IgD-negative memory B cell (primary cell): ENCODE measurements at regions not wholly inside any gene's neighbourhood (a gene's known extent, or its start where the extent isn't known, plus 50 kb on each side); places are given as distances from the start of the nearest gene placed in this dataset.

Experiments used
- H3K27ac Mint-ChIP-seq, 3 donors: one replicate each; pipeline ENCODE4 v1.8.0; 2020 to 2022; ENCODE audit warnings: mild to moderate bottlenecking in 3 of 3, mixed read lengths in 3 of 3, moderate library complexity in 1 of 3
- H3K27me3 Mint-ChIP-seq: one replicate; pipeline ENCODE4 v1.8.0; 2021; ENCODE audit warnings: mixed read lengths
- H3K36me3 Mint-ChIP-seq: one replicate; pipeline ENCODE4 v1.8.0; 2020; ENCODE audit warnings: mild to moderate bottlenecking, mixed read lengths
- H3K4me1 Mint-ChIP-seq, 3 donors: one replicate each; pipeline ENCODE4 v1.8.0; 2020 to 2022; ENCODE audit warnings: mixed read lengths in 3 of 3, mild to moderate bottlenecking in 1 of 3
- H3K4me3 Mint-ChIP-seq, 4 donors: one replicate each; pipeline ENCODE4 v1.8.0; 2020 to 2022; ENCODE audit warnings: mild to moderate bottlenecking in 4 of 4, mixed read lengths in 4 of 4, moderate library complexity in 3 of 4
- H3K9me3 Mint-ChIP-seq, 3 donors: one replicate each; pipeline ENCODE4 v1.8.0; 2020 to 2021; ENCODE audit warnings: mixed read lengths in 3 of 3, mild to moderate bottlenecking in 1 of 3

DNA sequence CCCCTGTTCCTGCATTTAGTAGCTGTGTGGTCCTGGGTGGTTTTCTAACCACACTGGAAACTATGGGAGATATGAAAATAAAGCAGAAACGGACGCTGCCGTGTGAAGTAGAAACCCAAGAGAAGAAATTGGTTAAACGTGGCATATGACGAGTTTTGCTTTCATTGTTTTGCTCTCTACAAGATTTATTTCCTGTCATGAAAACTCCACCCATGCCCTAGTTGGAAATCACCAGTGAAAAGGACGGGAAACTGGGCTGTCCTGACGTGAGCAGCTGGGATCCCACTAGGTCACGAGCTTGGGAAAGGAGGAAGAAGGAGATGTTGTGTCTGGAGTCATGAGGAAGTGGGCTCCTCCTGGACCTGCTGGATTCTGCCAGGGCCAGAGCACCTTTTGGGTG is 120.8 kb upstream of the GADD45A start:
- peaks cover 4% of the 10 kb centered on the region for H3K27me3 Mint-ChIP-seq
- H3K4me3 Mint-ChIP-seq = no peak overlapping the region
- H3K4me1 Mint-ChIP-seq = peaks cover 0 to 3% (median 0%) of the 10 kb centered on the region in 3 donors
- H3K36me3 Mint-ChIP-seq = peaks cover 2% of the 10 kb centered on the region
- H3K9me3 Mint-ChIP-seq = peaks cover 0 to 6% (median 0%) of the 10 kb centered on the region in 3 donors
- H3K27ac Mint-ChIP-seq = no peak overlapping the region

DNA sequence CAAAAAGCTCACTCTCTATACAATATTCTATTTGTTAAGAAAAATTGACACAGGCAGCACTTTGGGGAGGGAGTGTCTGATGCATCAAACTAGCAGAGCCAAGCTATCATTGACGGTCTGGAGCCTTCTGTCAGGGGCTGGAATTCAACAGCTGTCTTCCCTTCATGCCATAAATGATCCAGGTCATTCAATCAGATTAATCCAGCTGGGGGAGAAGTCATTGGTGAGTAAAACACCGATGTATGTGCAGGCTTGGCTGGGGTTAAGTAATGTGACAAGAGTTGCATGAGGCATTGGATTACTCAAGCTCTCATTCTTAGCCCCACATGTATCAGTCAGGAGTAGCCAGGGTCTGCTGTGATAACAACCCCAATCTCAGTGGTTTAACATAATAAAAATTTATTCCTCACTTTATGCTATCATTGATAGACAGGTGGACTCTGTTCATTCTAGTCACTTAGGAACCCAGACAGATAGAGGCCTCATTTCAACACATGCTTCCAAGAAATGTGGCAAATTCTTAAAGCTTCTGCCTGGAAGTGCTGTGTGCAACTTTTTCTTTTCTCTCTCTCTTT is 118.1 kb upstream of the GADD45A start:
- no peaks in the 10 kb centered on the region for H3K4me1 Mint-ChIP-seq
- H3K27ac Mint-ChIP-seq = no peak overlapping the region
- peaks cover 1% of the 10 kb centered on the region for H3K27me3 Mint-ChIP-seq
- H3K9me3 Mint-ChIP-seq = peaks cover 0 to 6% (median 0%) of the 10 kb centered on the region in 3 donors
- no peak overlapping the region for H3K4me3 Mint-ChIP-seq
- H3K36me3 Mint-ChIP-seq = peaks cover 2% of the 10 kb centered on the region

DNA sequence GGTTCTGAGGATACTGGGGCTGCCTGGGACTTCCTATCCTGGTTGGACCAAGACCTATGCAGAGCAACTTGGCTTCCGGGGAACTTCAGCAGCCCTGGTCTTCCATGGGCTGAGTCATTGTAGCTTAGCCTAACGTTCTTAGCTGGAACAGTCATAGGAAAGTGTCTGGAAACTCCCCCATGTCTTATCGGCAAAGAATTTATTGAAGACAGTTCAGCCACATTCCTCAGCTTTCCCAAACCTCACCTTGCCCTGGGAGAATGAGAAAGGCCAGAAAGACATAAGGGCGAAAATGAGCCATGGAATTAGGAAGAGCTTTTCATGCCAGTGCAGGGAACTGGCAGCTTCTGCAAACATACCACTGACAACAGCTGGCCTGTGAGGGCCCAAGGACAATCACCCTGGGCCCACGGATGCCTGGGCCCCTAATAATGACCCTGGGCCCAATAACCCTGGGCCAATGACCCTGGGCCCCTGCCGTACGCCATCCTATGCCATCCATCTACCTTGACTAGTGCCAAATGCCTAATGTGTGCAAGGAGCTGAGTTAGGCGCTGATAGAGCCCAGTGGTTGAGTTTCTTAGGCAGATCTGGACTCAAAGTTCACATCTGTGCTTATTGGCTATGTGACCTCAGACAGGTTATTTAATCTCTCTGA is 114.4 kb upstream of the GADD45A start:
- Mint-ChIP-seq H3K36me3 (no peaks in the 10 kb centered on the region), H3K27me3 (peaks cover 2% of the 10 kb centered on the region), H3K27ac (peak overlapping the region in 1 of 3 donors; percentile 42), H3K4me1 (no peaks in the 10 kb centered on the region), H3K9me3 (no peaks in the 10 kb centered on the region), H3K4me3 (no peak overlapping the region)

DNA sequence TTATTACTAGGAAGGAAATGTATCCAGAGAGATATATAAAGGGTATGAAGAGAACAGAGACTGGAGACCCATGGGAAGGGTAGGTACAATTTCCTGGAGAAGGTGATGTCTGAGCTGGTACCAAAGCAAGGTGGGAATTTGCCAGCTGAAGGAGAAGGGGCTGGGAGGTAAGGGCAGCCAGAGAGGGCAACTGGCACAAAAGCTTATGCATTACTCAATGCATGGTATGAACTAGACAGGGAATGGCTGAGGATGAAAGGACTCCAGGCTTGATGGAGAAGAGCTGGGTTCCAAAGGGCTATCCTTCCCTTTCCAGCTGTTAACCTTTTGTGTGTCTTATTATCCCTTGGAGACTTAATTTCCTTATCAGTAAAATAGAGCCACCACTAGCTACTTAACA is 113.6 kb upstream of the GADD45A start:
- no peak overlapping the region for H3K4me3 Mint-ChIP-seq
- H3K27ac Mint-ChIP-seq = peak overlapping the region in 1 of 3 donors; percentile 20
- H3K4me1 Mint-ChIP-seq = no peaks in the 10 kb centered on the region

DNA sequence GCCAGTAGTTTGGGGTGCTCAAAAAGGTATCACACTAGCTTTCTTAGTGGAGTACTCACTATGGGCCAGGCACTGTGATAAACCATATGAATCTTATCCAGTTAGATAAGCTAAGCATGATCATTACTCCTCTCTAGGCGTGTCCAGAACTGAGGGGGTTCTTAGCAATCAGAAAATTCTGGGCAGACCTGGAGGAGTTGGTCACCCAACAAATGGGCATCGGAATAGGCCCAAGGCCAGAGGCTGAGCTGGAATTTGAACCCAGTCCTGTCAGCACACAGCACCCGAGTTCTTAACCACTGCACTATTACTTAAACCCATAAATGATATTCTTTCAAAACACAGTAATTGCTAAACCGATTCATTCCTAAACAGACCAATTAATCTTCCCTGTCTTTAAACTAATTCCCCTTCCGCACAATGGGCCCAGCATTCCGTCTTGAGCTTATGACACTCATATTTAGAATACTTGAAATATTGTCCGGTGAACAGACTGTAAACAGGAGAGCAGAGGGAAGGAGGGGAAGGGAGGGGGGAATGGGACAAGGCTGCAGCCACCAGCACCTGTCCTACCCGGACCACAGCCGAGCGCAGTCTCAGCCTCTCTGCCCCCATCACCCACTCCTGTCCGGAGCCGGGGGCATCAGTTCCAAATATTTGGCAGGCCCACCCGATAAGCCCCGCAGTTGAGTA is 113.0 kb upstream of the GADD45A start:
- Mint-ChIP-seq H3K4me1 (no peaks in the 10 kb centered on the region), H3K27ac (no peak overlapping the region), H3K27me3 (peaks cover 2% of the 10 kb centered on the region), H3K4me3 (no peak overlapping the region), H3K36me3 (no peaks in the 10 kb centered on the region), H3K9me3 (no peaks in the 10 kb centered on the region)

More for the DNA sequence above, 113.6 kb upstream of the GADD45A start:
- Mint-ChIP-seq H3K36me3 (no peaks in the 10 kb centered on the region), H3K9me3 (no peaks in the 10 kb centered on the region), H3K27me3 (peaks cover 2% of the 10 kb centered on the region)

DNA sequence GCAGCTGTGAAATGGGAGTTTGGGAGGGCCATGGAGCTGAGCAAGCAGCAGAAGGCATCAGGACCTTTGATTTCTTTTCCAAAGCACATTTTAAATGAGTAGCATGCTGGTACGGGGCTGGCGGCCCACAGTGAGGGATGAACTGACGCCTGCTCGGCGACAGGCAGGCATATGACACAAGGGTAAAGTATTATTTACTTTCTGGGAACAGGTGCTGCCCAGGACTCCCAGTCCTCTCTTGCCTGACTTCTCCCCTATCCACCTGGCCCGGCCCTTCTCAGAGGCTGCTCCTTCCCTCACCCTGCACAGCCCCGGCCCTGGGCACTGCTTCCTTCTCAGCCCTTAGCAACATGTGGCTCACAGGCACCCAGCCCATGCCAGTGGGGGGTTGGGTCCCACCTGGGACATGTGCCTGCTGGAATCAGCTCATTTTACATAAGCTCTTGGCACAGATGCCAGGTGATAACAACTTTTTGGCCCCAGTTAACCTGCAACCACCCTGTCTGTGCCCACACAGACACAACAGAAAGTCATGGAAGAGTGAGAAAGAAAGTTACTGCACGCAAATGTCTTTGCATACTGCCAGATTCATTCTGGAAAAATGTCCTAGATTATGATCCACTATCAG is 112.3 kb upstream of the GADD45A start:
- no peaks in the 10 kb centered on the region for H3K36me3 Mint-ChIP-seq
- no peak overlapping the region for H3K4me3 Mint-ChIP-seq
- H3K4me1 Mint-ChIP-seq = no peaks in the 10 kb centered on the region
- peaks cover 2% of the 10 kb centered on the region for H3K27me3 Mint-ChIP-seq
- H3K27ac Mint-ChIP-seq = no peak overlapping the region
- H3K9me3 Mint-ChIP-seq = no peaks in the 10 kb centered on the region

DNA sequence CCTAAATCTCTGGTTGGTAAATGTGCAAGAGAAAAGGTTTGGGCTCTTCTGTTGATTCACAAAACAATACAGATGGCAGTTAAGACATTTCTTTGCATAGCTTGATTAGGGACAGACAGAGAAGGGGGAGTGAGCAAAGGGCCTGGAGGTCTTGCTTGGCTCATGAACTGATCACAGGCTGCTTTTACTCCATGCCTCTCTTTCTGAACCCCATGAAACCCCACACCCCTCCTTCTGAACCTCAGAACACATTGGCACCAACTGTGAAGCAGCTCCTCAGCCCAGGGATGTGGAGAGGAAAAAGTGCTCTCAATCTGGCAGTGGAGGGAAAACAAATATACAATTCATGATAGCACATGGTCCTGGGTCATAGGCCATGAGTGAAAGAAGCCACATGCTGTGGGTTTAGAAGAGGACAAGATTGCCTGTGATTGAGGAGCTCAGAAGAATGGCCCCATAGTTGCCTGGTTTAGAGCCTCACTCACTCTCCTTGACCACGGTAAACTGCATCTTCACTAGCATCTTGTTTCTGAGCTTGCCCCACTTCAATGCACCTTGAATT is 111.6 kb upstream of the GADD45A start:
- peaks cover 2% of the 10 kb centered on the region for H3K27me3 Mint-ChIP-seq
- H3K9me3 Mint-ChIP-seq = no peaks in the 10 kb centered on the region
- no peaks in the 10 kb centered on the region for H3K36me3 Mint-ChIP-seq
- no peak overlapping the region for H3K27ac Mint-ChIP-seq
- H3K4me3 Mint-ChIP-seq = no peak overlapping the region
- H3K4me1 Mint-ChIP-seq = no peaks in the 10 kb centered on the region

DNA sequence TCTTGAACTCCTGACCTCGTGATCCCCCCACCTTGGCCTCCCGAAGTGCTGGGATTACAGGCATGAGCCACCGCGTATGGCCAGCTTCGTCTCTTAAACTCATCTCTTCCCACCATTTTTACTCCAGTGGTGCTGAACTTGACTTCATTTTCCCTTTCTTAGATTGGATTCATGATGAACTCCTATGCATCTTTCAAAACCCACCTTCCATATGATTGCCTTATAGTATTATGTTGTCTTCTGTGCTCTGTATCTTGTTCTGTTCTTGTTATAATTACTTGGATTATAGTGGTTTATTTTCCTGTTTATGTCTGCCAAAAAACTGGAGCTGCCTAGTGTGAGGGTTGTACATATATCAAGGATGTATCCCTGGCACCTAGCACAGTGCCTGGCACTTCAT is 110.8 kb upstream of the GADD45A start:
- Mint-ChIP-seq H3K9me3 (no peaks in the 10 kb centered on the region), H3K36me3 (no peaks in the 10 kb centered on the region), H3K4me3 (no peak overlapping the region), H3K4me1 (no peaks in the 10 kb centered on the region), H3K27me3 (peaks cover 2% of the 10 kb centered on the region), H3K27ac (no peak overlapping the region)

DNA sequence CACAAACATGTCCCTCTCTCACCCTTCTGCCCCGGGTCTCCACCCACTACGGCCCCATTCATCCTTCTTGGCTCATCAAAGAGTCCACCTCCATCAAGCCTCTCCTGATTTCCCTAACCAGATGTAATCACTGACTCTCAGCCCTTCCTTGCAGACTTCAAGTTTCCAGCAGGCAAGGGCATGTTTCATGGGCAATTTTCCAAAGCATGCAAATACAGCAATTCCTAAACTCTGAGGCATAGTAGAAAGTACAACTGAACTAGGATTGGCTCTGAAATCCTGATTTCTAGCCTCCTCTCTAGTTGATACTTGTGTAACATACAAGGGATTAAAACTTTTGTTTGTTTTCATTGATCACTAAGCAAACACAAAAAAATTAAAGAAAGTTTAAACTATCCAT is 109.1 kb upstream of the GADD45A start:
- Mint-ChIP-seq H3K4me1 (no peaks in the 10 kb centered on the region), H3K4me3 (no peak overlapping the region), H3K36me3 (no peaks in the 10 kb centered on the region), H3K27ac (no peak overlapping the region), H3K27me3 (peaks cover 2% of the 10 kb centered on the region), H3K9me3 (no peaks in the 10 kb centered on the region)

DNA sequence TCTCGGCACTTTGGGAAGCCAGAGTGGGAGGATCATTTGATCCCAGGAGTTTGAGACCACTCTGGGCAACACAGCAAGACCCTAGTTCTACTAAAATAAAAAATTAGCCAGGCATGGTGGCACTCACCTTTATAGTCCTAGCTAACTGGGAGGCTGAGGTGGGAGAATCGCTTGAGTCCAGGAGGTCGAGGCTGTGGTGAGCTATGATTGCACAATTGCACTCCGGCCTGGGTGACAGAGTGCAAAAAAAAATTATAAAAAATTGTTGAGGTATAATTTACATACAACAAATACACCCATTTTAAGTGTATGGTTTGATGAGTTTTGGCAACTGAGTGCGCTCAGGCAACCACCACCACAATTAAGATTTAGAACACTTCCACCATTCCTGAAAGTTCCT is 108.5 kb upstream of the GADD45A start:
- Mint-ChIP-seq H3K4me3 (no peak overlapping the region), H3K27ac (no peak overlapping the region), H3K4me1 (no peaks in the 10 kb centered on the region), H3K9me3 (no peaks in the 10 kb centered on the region), H3K27me3 (peaks cover 3% of the 10 kb centered on the region), H3K36me3 (peaks cover under 1% of the 10 kb centered on the region)

DNA sequence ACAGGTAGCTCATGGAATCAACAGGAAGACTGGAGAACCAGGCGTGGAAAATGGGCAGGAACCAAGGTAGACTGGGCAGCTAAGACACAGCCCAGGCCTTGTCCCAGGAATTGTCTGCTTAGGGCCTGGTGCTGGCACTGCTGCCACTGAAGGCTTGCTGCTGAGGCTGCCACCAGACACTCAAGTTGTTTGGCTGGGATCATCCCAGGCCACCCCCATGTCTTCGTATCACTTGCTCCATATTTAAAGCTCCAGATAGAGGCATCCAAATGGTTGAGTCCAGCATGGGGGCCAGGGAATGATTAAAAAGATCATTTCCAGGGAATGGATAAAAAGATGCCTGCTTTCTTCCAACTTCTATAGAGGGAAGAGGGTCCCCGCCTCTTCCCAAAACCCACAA is 107.4 kb upstream of the GADD45A start:
- H3K27ac Mint-ChIP-seq = no peak overlapping the region
- H3K4me3 Mint-ChIP-seq = no peak overlapping the region
- H3K36me3 Mint-ChIP-seq = peaks cover 2% of the 10 kb centered on the region

DNA sequence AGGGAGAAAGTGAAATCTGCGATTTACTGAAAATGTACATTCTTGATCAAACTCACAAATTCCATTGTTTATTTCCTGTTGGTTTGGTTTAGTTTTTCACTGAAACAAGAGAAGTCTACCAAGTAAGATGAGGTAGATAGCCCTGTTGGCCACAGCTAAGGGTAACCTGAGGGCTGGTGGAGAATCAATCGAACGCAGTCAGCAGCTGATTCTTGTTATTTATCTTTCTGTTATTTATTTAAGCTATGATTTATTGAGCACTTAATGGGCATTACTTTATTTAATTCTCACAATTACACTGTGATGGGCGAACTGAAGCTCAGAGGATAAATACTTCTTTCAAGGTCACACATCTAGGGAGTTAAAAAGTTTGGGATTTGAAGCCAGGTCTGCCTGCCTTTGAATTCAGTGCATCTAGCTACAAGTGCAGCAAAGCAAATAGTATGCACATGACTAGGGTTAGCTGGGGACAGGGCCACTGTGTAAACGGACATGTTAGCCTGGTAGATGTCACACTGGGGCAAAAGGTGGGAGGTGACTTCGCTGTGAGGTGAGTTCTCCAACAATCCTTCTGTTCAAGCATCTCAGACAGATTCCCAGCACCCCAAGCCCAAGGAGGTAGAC is 106.5 kb upstream of the GADD45A start:
- H3K4me3 Mint-ChIP-seq = no peak overlapping the region
- peaks cover 2% of the 10 kb centered on the region for H3K27me3 Mint-ChIP-seq
- H3K9me3 Mint-ChIP-seq = no peaks in the 10 kb centered on the region
- H3K4me1 Mint-ChIP-seq = no peaks in the 10 kb centered on the region
- no peak overlapping the region for H3K27ac Mint-ChIP-seq
- H3K36me3 Mint-ChIP-seq = peaks cover 2% of the 10 kb centered on the region

More for the DNA sequence above, 107.4 kb upstream of the GADD45A start:
- H3K27me3 Mint-ChIP-seq = peaks cover 4% of the 10 kb centered on the region
- no peaks in the 10 kb centered on the region for H3K9me3 Mint-ChIP-seq
- H3K4me1 Mint-ChIP-seq = no peaks in the 10 kb centered on the region

DNA sequence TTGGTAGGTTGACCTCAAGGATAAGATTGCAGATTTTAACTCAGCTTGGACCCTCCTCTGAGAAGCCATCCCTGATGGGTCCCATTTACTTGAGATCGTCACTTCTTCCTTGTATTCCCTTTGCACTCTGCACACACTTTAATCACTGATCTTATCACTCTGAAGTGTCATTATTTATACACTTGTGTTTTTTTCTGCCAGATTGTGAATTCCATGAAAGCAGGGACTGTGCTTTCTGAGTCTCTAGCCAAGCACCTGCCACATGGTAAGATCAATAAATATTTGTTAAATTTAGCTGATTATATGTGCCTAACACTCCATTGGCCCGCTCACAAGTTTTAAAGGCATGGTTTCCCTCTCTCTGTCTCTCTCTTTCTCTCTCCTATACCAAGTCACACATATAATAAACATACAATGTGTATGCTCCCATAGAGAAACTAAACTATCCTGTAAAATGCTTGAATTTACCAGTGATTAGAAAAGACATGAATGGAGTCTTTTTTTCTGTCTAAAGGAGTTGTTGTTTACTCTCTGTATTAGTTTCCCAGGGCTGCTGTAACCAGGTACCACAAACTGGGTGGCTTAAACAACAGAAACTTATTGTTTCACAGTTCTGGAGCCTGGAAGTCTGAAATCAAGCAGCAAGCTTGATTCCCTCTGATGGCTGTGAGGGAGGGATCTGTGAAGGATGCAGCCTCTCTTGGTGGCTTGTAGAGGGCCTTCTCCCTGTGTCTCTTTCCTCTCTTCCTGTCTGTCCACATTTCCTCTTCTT is 105.2 kb upstream of the GADD45A start:
- H3K4me3 Mint-ChIP-seq = no peak overlapping the region
- H3K4me1 Mint-ChIP-seq = no peaks in the 10 kb centered on the region
- no peaks in the 10 kb centered on the region for H3K9me3 Mint-ChIP-seq
- no peak overlapping the region for H3K27ac Mint-ChIP-seq
- peaks cover 2% of the 10 kb centered on the region for H3K27me3 Mint-ChIP-seq
- H3K36me3 Mint-ChIP-seq = peaks cover 2% of the 10 kb centered on the region

DNA sequence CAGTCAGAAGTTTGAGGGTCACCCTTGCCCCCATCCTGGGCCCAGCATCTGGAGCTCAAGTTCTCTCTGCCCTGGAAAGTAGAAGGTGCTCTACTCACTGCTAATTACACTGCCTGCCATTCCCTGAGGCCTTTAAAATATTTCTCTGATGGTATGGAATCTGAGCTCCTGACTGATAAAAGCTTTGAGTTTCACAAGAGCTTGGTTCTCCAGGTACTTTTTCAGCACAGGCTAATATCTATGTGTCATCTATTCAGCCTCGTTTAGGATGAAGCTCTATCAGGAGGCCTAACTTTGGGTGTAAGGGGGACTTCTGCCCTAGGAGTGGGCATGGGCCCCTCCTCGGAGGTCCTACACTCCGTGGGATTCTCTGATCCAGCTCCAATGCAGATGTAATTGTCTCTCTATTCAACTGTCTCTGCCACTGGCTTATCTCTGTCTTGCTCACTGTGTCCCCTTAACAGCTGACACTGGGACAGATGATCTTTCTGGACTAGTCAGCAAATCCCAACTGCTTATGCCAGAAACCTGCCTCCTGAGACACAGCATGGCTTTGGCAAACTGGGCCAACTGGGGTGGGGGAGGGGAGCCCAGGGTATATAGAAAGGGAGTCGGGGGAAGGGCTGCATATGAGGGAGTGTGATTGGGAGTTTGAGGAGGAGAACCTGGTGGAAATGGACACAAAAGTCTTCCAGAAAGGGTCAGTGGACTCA is 104.2 kb upstream of the GADD45A start:
- H3K27ac Mint-ChIP-seq = no peak overlapping the region
- no peaks in the 10 kb centered on the region for H3K4me1 Mint-ChIP-seq
- peaks cover 2% of the 10 kb centered on the region for H3K36me3 Mint-ChIP-seq
- peaks cover 2% of the 10 kb centered on the region for H3K27me3 Mint-ChIP-seq
- no peak overlapping the region for H3K4me3 Mint-ChIP-seq
- H3K9me3 Mint-ChIP-seq = no peaks in the 10 kb centered on the region
